HG03025 (cell line): ENCODE measurements at regions not wholly inside any gene's neighbourhood (a gene's known extent, or its start where the extent isn't known, plus 50 kb on each side); places are given as distances from the start of the nearest gene placed in this dataset.

Source experiments
- ATAC-seq: cut with Tn5 transposase; IDR thresholded peaks from one replicate; pipeline ENCODE4 v1.9.1; 2021; ENCODE audit warnings: mild to moderate bottlenecking, moderate library complexity; ENCODE audit not compliant: unreplicated experiment, low FRiP score

DNA sequence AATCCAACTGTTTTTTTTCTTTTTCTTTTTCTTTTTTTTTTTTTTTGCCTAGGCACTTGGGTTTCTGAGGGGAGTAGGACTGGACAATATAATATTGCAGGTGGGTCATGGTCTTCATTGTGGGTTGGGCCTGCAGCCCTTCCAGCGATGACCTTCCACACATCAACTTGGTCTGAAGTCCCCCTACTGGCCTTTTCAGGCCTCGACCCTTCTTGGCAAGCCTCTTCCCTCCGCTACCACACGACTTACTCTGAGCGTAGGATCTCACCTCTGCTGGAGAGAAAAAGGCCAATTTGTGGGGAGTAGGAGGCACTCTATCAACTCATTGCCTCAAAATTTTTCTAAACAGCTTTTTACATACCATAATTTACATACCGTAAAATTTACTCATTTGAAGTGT lies 51.1 kb upstream of the GRIK3 start:
- no peak for ATAC-seq

DNA sequence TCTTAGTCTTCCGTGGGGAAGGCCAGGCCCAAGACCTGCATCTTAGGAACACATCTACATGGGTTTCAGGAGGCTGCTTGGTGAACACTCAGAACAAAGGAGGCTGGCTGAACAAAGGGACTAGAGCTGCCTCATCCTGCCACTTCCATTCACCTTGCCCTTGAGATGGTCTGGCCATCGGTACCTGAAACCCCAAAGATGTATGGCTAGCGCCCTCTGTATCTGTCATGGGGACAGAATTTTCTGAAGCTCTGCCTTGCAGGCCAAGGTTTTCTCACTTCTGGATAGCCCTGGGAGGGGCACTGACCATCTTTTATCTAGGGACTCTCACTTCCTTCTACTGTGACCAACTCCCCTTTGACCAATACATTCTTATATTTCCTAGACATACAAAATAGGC lies 55.4 kb upstream of the GRIK3 start:
- no peak for ATAC-seq

DNA sequence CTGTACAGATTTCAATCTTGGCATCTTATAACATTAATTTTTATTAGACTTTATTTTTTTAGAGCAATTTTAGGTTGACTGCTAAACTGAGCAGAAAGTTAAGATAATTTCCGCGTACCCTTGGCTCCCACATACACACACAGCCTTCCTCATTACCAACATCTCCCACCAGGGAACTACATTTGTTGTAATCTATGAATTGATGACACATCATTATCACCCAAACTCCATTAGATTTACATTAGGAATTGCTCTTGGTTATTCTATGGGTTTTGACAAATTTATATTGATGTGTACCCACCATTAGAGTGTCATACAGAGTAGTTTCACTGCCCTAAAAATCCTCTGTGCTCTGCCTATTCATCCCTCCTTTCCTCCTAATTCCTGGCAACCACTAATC lies 56.4 kb upstream of the GRIK3 start:
- no peak for ATAC-seq

DNA sequence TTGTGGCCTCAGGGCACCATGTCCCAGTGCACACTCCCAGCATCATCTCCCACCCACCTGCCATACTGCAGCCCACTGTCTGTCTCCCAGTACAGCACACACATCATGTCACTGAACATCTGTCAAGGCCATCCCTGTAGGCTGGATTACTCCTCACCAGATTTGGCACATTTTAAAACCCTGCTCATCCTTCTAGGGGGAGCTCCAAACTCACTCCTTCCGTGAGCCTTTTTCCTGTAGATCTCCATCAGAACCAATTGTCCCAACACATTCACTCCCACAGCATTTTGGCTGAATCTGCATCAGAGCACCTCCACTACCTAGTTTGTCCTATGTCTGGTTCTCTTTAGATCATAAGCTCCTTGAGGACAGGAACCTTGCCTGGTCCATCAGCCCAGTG lies 58.6 kb upstream of the GRIK3 start:
- ATAC-seq, result no peak

DNA sequence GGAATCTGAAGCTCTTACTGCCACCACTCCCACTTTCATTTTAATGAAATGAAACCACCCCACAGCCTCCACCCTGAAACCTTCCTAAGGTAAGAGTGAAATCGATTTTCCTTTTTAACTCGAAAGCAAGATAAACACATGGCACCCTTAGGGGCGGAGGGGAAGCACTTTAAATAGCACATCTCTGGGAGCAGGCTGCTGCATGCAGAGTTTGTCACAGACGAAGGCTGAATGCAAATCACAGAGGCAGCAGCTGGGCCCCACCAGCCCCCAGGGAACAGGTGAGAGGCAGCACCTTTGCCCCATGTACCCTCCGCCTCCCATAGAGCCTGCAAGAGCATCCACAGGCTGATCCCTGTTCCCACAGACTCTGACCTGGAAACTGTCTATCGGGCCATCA lies 60.0 kb upstream of the GRIK3 start:
- ATAC-seq, result no peak

DNA sequence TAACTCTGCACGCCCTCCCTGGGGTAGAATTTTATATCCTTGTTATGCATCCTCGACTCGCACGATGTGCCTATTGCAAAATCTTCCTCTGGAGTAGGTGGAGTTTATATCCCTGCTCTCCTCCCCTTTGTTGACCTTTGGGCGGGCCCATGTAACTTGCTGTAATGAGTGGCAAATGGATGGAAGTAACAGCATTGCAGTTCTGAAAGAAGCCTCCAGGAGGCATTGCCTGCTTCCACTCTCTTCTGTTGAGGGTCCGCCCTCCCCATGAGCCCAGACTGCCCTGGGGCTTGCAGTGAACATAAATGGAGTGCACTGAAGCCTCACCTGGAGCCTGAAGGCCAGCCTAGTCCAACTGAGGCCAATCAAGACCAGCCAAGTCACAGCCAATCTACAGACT lies 62.2 kb upstream of the GRIK3 start:
- no peak for ATAC-seq

DNA sequence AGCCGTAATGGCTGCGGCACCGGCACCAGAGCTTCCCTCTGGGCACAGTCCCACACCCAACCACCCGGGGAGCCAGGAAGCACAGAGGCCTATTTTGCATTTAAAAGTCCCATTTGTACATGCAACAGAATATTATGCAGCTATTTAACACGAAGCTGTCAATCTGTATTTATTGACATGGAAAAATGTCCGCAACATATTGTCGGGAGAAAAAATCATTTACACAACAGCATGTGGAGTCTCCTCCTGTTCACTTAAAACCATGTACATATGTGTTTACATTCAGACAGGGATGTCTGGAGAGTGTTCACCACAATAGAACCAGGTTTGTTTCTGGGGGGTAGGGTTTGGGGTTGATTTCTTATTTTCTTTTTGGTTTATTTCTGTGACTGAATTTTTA lies 63.4 kb upstream of the GRIK3 start:
- no peak for ATAC-seq

DNA sequence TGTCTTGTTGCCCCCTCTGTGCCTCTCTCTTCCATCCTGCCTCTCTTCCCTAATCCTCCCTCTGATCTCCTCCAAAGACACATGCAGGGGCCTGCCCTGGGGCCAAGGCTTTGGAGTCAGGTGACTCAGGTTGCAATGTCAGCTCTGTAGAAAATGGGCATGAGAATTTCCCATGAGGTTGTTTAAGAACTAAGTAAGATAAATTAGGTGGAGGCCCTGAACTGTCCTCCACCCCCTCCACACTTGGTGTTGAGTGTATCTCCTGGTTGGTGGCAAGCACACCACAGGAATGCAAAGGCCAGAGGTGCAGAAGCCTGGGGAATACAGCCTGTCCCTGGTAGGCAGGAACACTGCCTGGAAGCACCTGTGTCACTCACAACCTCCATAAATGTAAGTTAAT lies 63.9 kb upstream of the GRIK3 start:
- ATAC-seq, result no peak

DNA sequence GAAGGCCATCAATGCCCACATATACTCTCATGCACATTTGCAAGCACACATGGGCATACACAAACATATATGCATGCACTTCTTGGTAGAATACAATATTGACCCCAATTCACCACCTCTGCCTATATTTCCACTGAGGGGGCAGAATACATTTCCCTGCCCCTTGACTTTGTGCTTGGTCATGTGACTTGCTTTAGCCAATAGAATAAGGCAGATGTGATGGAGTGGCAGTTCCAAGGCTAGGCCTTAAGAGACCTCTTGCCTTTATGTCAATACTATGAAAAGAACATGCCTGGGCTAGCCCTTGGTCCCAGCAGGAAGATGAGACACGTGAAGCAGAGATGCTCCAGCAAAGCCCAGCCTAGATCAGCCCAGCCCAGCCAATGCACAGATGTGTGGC lies 66.0 kb upstream of the GRIK3 start:
- ATAC-seq, result no peak

DNA sequence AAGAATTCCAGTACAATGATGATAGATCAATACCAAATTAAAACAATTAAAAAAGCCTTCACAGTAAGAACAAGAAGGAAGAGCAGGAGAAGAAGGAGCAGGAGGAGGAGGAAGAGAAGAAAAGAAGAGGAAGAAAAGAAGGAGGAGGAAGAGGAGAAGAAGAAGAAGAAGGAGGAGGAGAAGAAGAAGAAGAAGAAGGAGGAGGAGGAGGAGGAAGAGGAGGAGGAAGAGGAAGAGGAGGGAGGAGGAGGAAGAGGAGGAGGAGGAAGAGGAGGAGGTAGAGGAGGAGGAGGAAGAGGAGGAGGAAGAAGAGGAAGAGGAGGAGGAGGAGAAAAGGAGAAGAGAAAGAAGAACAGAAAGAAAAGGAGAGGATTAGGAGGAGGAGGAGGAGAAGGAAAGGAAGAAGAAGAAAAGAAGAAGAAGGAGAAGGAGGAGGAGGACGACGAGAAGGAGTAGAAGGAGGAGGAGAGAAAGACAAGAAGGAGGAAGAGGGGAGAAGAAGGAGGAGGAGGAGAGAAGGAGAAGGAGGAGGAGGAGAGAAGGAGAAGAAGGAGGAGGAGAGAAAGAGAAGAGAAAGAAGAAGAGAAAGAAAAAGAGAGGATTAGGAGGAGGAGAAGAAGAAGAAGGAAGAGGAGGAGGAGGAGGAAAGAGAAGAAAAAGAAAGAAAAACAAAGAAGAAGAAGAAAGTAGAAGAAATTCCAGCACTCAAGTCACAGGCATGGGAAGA lies 68.5 kb upstream of the GRIK3 start:
- ATAC-seq, result no peak

DNA sequence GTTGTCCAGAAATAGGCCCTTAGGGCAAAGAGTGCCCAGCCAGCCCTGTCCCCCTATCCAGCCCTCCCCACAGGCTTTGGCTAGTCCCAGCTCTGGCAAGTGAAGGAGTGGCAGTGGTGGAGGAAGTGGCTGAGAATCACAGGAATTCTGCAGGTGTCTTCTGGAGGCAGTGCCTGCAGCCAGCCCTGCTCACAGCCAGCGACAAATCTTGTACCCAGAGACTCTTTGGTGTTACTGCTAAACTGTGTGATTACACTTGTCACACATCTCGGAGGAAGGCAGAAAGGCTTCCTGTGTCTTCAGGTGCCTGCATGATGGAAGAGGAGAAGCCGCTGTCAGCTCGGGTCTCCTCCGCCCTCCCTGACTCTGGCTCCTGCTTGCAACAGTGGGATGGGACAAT lies 71.6 kb upstream of the GRIK3 start:
- no peak for ATAC-seq

DNA sequence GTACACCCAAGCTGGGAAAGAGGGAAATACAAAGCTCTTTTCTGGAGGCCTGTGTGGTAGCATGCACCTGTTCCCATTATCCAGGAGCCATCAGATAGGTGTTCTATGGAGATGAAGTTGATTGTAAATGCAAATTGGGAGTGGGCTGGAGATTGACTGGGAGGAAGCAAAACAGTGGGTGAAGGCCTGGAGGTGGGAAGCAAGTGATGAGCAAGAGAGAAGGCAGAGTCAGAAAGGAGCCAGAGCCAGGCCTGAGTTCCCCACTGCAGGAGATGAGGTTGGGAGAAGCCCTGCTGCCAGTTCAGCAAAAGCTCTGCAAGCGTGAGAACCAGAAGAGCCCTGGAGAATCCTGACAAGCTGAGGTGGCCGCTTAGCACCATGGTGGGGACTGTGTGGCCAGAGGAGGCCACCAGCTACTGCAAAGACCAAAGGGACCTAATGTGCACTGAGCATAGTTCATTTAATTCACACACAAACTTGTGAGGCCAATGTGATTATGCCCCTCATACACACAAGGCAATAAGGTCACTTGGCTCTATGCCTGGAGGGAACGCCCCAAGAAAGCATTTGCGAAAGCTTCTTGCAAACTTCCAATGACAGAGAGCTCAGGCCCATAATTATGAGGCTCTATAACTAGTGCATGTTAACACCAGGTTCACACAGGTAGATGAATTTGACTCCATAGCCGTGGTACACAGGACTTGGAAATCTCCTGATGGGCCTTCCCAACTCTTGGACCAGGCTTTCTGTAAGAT lies 73.0 kb upstream of the GRIK3 start:
- no peak for ATAC-seq

DNA sequence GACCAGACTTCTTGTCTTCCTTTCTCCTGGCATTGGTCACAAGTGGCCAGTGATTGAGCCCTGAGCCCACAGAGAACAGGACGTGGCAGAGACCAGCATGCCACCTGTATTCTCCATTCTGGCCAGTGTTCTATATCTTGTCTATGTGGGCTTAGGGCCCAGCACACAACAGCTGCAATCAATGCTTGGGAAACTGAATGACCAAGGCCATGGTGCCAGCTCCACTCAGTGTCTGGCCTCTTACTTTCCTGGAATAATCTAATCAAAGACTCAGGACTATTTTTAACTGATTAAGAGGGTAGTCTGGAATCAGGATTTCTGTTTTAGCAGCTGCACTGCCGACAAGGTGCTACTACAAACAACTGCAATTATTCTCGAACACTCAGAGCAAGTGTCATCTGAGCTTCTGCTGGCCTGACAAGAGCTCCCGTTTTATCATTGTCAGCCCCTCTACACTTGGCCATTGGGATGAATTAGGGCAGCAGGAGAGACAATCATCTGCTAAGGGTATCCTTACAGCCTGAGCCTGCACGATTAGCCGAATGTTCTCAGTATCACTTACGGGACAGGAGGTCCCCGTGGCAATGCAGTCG lies 74.4 kb upstream of the GRIK3 start:
- no peak for ATAC-seq

DNA sequence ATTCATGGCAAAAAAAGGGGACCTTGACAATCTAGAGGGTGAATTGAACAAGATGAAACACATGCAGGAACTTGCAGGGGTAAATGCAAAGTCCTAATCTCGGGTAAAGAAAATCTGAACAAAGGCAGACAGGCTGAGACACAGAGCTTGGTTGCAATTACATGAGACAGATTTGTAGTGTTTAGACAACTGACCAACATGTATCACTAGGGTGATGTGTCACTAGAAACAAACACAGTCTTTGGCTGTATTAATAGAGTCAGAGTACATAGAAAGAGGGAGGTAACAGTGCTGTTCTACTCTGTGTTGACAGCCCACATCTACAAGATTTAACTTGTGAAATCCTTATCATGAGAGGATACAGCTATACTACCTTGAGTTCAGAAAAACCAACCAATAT lies 78.1 kb upstream of the GRIK3 start:
- ATAC-seq, result no peak

DNA sequence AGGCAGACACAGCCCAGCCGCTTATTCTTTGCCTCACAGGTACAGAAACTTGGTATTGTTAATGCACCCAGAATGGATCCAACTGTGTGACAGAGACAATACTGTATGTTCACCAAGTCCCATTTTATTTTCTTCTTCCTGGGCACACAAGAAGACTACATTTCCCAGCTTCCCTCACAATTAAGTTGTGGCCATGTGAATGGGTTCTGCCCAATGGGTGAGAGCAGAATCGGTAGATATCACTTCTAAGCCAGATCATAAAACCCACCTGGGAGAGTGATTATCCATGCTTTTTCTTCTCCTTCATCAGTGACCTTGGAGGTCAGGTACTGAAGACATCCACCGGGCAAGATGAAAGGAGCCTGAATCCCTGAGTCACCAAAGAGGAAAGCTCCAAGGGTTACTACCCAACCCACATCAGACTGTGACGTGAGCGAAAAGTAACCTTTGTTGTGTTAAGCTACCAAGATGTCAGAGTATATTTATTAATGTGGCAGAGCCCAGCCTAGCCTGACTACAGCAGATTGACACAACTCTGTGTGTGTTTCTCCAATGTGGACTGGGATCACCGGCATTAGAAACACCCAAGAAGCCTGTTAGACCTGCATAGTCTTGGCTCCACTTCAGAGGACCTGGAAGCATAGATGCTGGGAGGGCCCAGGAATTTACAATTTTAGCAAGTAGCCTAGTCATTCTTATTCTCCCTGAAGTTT lies 79.1 kb upstream of the GRIK3 start:
- ATAC-seq, result no peak

DNA sequence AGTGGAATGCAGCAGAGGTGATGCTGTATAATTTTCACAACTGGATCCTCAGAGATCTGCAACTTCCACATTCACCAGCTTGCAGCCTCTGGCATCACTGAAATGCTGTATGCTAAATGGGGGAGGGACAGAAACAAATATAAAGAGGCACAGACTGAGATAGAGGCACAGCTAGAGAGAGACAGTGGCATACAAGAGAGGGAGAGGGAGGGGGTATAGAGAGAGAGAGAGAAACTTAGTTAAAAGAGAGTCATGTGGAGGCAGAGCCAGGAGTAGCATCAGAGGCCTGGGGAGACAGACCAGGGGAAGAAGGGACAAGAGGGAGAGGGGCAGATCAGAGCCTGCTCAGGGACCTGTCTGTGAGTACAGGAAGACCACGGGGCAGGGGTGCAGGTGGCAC lies 84.5 kb upstream of the GRIK3 start:
- no peak for ATAC-seq

DNA sequence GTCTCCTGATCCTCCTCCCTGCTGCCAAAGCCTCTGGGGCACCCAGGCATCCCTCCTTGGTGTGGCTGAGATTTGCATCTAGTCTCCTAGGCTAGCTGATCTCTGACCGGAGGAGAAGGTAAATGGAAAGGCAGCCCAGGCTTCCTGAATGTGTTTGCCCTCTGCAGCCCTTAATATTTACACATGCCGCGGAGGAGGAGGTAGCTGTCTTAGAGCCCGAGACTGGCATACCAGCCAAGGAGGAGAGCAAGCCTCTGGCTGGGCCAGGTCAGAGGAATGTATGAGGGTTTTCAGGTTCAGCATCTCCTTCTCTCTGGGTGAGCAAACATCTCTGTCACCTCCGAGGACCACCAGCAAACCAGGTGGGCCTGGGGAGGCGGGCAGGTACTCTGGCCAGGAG lies 86.0 kb upstream of the GRIK3 start:
- no peak for ATAC-seq

DNA sequence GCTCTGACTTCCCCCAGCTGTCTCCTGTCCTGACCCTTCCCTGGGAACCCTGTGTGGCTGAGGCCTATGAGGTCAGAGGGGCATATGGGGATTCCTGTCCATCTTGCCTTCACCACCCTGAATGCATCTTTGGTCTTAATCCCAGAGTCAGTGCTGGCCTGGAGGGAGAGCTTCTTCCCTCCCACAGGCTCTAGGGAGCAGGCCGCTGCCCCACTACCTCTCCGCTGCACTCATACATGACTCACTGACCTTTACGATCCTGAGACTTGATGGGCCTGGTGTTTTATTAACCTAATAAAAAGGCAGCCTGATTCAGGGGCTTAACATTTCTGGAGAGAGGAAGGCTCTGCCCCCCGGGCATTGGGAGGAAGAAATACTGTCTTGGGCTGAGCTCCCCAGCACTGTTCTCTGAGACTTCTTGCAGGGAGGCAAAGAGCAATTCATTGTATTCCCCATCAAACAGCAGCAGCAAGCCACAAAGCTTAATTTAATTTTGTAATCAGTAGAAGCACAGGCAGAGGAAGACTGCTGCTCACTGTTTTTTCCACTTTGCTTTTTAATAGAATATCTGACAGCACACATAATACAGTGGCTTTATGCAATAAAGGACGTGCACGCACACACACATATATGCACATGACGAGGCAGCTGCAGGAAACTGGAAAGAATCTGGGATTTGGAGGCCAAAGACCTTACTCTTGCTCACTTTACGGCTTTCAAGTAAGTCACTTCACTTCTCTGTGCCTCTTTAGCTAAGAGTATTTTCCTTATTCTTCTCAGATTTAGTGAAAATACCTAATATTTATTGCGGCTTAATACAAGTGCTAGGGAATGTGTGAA lies 89.2 kb upstream of the GRIK3 start:
- ATAC-seq, result no peak

DNA sequence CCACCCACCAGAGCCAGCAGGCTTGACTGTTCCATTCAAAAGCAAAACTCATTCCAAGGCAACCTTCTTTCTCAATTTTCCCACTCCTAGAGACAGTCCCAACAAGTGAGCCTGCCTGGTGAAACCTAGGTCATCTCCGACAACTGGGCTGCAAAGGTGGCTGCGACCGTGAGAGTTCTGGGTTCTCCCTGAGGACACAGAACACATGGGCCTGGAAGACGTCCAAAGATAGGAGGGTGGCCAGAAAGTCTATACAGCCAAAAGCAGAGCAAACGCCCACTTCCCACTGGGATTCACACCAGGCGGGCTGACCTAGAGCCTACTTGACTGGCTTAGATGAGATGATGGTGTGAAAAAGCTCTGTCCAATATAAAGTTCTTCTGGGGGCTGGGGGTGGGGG lies 90.2 kb upstream of the GRIK3 start:
- no peak for ATAC-seq

DNA sequence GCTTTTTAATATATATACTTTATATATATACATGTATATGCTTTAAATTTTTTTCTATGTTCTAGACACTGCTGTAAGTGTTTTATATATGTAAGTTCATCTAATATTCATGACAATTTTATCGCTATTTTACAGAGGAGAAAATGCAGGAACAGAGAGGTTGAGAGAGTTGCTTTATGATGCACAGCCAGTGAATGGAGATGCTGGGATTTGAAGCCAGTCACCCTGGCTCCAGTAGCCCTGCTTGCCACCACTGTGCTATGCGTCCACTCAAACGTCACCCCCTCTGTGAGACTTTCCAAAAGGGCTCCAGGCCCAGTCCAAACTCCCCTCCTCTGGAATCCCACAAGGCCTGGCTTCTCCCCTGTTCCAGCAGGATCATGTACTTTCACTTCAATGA lies 91.0 kb upstream of the GRIK3 start:
- ATAC-seq, result no peak
